Fibroblast of the aortic adventitia (primary cell): ENCODE measurements at regions not wholly inside any gene's neighbourhood (a gene's known extent, or its start where the extent isn't known, plus 50 kb on each side); places are given as distances from the start of the nearest gene placed in this dataset.
"Not testable (repeated sequence)": the region's sequence is repeated elsewhere in the genome, so short reads cannot be mapped to it uniquely, and the experiment has no call there.

ENCODE experiments used
- DNase-seq: peaks from one replicate; pipeline ENCODE4 v3.0.0-alpha.2; 2010; ENCODE audit warnings: low read depth
- H3K4me3 ChIP-seq: 2 replicates; pipeline ENCODE4 v1.5.1; 2011; ENCODE audit warnings: low read depth, mild to moderate bottlenecking, control low read depth, low read length, moderate library complexity
- CTCF ChIP-seq: IDR thresholded peaks from 2 replicates; pipeline ENCODE4 v1.5.1; 2011; ENCODE audit warnings: mild to moderate bottlenecking, low read length, control low read depth, inconsistent platforms; ENCODE audit not compliant: insufficient read depth

- not testable (repeated sequence) for H3K4me3 ChIP-seq
- peak; percentile 38 for DNase-seq
Observed at GRCh38 chr9:40097992-40098391, 742.5 kb downstream of the SPATA31A1 start.

GRCh38 chr9:40106003-40106782 lies 750.7 kb downstream of the SPATA31A1 start:
- peak overlapping the region; percentile 61 for H3K4me3 ChIP-seq
- DNase-seq, result peak; percentile 58

- peak overlapping the region; percentile 48 for H3K4me3 ChIP-seq
- DNase-seq, result not testable (repeated sequence)
Observed at GRCh38 chr9:40106783-40107248, 751.3 kb downstream of the SPATA31A1 start.

- DNase-seq, H3K4me3 ChIP-seq: not testable (repeated sequence)
Observed at GRCh38 chr9:40107251-40107650, 751.8 kb downstream of the SPATA31A1 start.

GRCh38 chr9:40108465-40108864 lies 753.0 kb downstream of the SPATA31A1 start:
- DNase-seq, H3K4me3 ChIP-seq: not testable (repeated sequence)

GRCh38 chr9:40110751-40111150 lies 755.3 kb downstream of the SPATA31A1 start:
- DNase-seq, result not testable (repeated sequence)

GRCh38 chr9:40111571-40111970 lies 756.1 kb downstream of the SPATA31A1 start:
- not testable (repeated sequence) for H3K4me3 ChIP-seq, DNase-seq

More at GRCh38 chr9:40110751-40111150, 755.3 kb downstream of the SPATA31A1 start:
- H3K4me3 ChIP-seq, result not testable (repeated sequence)

GRCh38 chr9:40130598-40130997 lies 775.1 kb downstream of the SPATA31A1 start:
- DNase-seq, result not testable (repeated sequence)

GRCh38 chr9:40169204-40169603 lies 813.7 kb downstream of the SPATA31A1 start:
- not testable (repeated sequence) for H3K4me3 ChIP-seq, DNase-seq

More at GRCh38 chr9:40130598-40130997, 775.1 kb downstream of the SPATA31A1 start:
- H3K4me3 ChIP-seq, result not testable (repeated sequence)

- DNase-seq, H3K4me3 ChIP-seq: not testable (repeated sequence)
Observed at GRCh38 chr9:40173316-40173715, 817.8 kb downstream of the SPATA31A1 start.

GRCh38 chr9:40174035-40174434 lies 818.6 kb downstream of the SPATA31A1 start:
- DNase-seq, H3K4me3 ChIP-seq: not testable (repeated sequence)

- not testable (repeated sequence) for DNase-seq
- peak; percentile 7 for TF ChIP-seq CTCF
Observed at GRCh38 chr9:40177403-40177802, 821.9 kb downstream of the SPATA31A1 start.

GRCh38 chr9:40191403-40191802 lies 835.9 kb downstream of the SPATA31A1 start:
- not testable (repeated sequence) for DNase-seq, H3K4me3 ChIP-seq

More at GRCh38 chr9:40177403-40177802, 821.9 kb downstream of the SPATA31A1 start:
- not testable (repeated sequence) for H3K4me3 ChIP-seq

GRCh38 chr9:40192162-40192561 lies 836.7 kb downstream of the SPATA31A1 start:
- not testable (repeated sequence) for DNase-seq

GRCh38 chr9:40196165-40196714 lies 840.8 kb downstream of the SPATA31A1 start:
- not testable (repeated sequence) for H3K4me3 ChIP-seq, DNase-seq

More at GRCh38 chr9:40192162-40192561, 836.7 kb downstream of the SPATA31A1 start:
- not testable (repeated sequence) for H3K4me3 ChIP-seq

- not testable (repeated sequence) for DNase-seq
Observed at GRCh38 chr9:40196803-40197202, 841.3 kb downstream of the SPATA31A1 start.

GRCh38 chr9:40221596-40222233 lies 866.2 kb downstream of the SPATA31A1 start:
- not testable (repeated sequence) for DNase-seq, H3K4me3 ChIP-seq

More at GRCh38 chr9:40196803-40197202, 841.3 kb downstream of the SPATA31A1 start:
- H3K4me3 ChIP-seq, result not testable (repeated sequence)
